ENCODE measurements at regions not wholly inside any gene's neighbourhood (a gene's known extent, or its start where the extent isn't known, plus 50 kb on each side); places are given as distances from the start of the nearest gene placed in this dataset.

- CTCF ChIA-PET: no interaction called here
- H3K9ac ChIP-seq (replicated peaks; ENCODE audit: extremely low read depth, insufficient read depth, low read length): no peak overlapping the region
- no peaks in the 10 kb centered on the region for H3K79me2 ChIP-seq (ENCODE audit: control insufficient read depth, insufficient read depth, low read length)
- H3K9me3 ChIP-seq (replicated peaks; ENCODE audit: control insufficient read depth, insufficient read depth, low read length): no peaks in the 10 kb centered on the region
- H3K9me1 ChIP-seq (replicated peaks; ENCODE audit: control insufficient read depth, extremely low read depth, insufficient read depth, low read length): no peaks in the 10 kb centered on the region
- no TSS peak for BruUV-seq (replicated peaks)
- intact Hi-C loops (cut with micrococcal nuclease) (no loop called here), dilution Hi-C loops (cut with MboI; ENCODE audit: extremely low pct_ligation_motif_present, low sequenced_read_pairs) (no loop called here)
- no peaks in the 10 kb centered on the region for H3K4me1 ChIP-seq (ENCODE audit: control insufficient read depth, extremely low read depth, insufficient read depth, low read length)
- POLR2A ChIA-PET: no interaction called here
- no peaks in the 10 kb centered on the region for H3K36me3 ChIP-seq (ENCODE audit: control insufficient read depth in 2 of 2, extremely low read depth in 1 of 2, insufficient read depth in 2 of 2, low read length in 2 of 2)
- no peak overlapping the region for H2AFZ ChIP-seq (ENCODE audit: low read depth, low read length)
- H3K27ac ChIP-seq (ENCODE audit: insufficient read depth, low read depth, low read length): no peak overlapping the region
- DNase-seq (ENCODE audit: low read depth, low spot score): no peak
- no peak overlapping the region for H3K4me3 ChIP-seq (replicated peaks in 1 of 3; ENCODE audit: insufficient read depth in 1 of 3, low read depth in 1 of 3, low read length in 3 of 3)
- H3K4me2 ChIP-seq (ENCODE audit: insufficient read depth, low read length): no peak overlapping the region
- no peak for FAIRE-seq
- no peaks in the 10 kb centered on the region for H4K20me1 ChIP-seq (replicated peaks; ENCODE audit: control insufficient read depth, extremely low read depth, insufficient read depth, low read length)
- H3K27me3 ChIP-seq (ENCODE audit: control insufficient read depth in 2 of 2, insufficient read depth in 2 of 2, low read length in 2 of 2): no peaks in the 10 kb centered on the region
- TF ChIP-seq CTCF (IDR thresholded peaks at IDR 0.05; ENCODE audit: extremely low read depth in 1 of 2, insufficient read depth in 1 of 2, low read depth in 1 of 2, low read length in 2 of 2) (no peak), EZH2 (IDR thresholded peaks at IDR 0.05; ENCODE audit: borderline replicate concordance, low read depth, low read length, severe bottlenecking) (no peak), GATA2 (IDR thresholded peaks at IDR 0.05; ENCODE audit: insufficient read depth, insufficient read length, low read depth, low read length) (no peak), POLR2A (IDR thresholded peaks at IDR 0.05; ENCODE audit: low read depth, low read length) (no peak), JUN (IDR thresholded peaks at IDR 0.05; ENCODE audit: borderline replicate concordance, insufficient read depth, insufficient read length, low read depth) (no peak), FOS (IDR thresholded peaks at IDR 0.05; ENCODE audit: borderline replicate concordance, insufficient read depth, low read length) (no peak), POLR2AphosphoS5 (IDR thresholded peaks at IDR 0.05; ENCODE audit: insufficient read depth, low read depth, low read length) (no peak), MAX (IDR thresholded peaks at IDR 0.05; ENCODE audit: insufficient read depth, insufficient read length) (no peak), MYC (IDR thresholded peaks at IDR 0.05; ENCODE audit: low read depth, low read length) (no peak)
These were observed 61.9 kb upstream of the GRIP1 start for GRCh38 chr12:66740732-66741131.
